SU-DHL-6 (cell line): ENCODE measurements at regions not wholly inside any gene's neighbourhood (a gene's known extent, or its start where the extent isn't known, plus 50 kb on each side); places are given as distances from the start of the nearest gene placed in this dataset.
"Not testable (repeated sequence)": the region's sequence is repeated elsewhere in the genome, so short reads cannot be mapped to it uniquely, and the experiment has no call there.

Source experiments
- EZH2phosphoT487 ChIP-seq: fragments of 200-600 bp; sonication (generic), shearing (Covaris generic); conservative IDR thresholded peaks from 2 replicates; pipeline ENCODE4 v1.6.1; 2018; ENCODE audit warnings: mild to moderate bottlenecking, antibody characterized with exemption, low read length, moderate library complexity, mixed read lengths
- TF ChIP-seq, protein P1 (sequence below): fragments of 200-600 bp; sonication (generic); IDR thresholded peaks from one replicate; pipeline ENCODE4 v1.5.1; 2017; ENCODE audit warnings: antibody characterized with exemption, mild to moderate bottlenecking, low read length, moderate library complexity; ENCODE audit not compliant: insufficient read depth, poor library complexity, severe bottlenecking

DNA sequence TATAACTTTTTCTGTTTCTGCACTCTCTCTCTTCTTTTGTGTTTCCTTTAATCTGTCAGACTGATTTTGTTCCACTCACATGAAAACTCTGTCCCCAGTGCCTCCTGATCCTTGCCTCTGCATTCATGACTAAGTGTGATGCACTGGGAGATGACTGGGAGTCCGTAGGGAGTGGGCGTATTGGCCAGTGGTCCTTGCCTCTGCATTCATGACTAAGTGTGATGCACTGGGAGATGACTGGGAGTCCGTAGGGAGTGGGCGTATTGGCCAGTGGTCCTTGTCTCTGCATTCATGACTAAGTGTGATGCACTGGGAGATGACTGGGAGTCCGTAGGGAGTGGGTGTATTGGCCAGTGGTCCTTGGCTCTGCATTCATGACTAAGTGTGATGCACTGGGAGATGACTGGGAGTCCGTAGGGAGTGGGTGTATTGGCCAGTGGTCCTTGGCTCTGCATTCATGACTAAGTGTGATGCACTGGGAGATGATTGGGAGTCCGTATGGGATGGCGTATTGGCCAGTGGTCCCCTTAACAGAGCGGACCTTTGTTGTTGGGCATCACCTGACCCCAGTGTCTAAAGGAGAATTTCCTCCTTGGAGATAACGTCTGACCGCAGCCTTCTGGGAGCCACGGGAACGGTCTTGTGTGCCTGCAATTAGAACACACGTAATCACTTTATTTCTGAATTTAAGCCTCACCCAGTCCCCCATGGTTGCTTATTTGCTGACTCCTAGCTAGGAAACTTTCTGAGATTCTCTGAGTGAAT is 266.0 kb downstream of the TRIML1 start:
- TF ChIP-seq, protein P1, sequence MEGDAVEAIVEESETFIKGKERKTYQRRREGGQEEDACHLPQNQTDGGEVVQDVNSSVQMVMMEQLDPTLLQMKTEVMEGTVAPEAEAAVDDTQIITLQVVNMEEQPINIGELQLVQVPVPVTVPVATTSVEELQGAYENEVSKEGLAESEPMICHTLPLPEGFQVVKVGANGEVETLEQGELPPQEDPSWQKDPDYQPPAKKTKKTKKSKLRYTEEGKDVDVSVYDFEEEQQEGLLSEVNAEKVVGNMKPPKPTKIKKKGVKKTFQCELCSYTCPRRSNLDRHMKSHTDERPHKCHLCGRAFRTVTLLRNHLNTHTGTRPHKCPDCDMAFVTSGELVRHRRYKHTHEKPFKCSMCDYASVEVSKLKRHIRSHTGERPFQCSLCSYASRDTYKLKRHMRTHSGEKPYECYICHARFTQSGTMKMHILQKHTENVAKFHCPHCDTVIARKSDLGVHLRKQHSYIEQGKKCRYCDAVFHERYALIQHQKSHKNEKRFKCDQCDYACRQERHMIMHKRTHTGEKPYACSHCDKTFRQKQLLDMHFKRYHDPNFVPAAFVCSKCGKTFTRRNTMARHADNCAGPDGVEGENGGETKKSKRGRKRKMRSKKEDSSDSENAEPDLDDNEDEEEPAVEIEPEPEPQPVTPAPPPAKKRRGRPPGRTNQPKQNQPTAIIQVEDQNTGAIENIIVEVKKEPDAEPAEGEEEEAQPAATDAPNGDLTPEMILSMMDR = not testable (repeated sequence)
- TF ChIP-seq EZH2phosphoT487 = not testable (repeated sequence)
